Right ventricle myocardium superior (tissue), 1 donor: ENCODE measurements at regions not wholly inside any gene's neighbourhood (a gene's known extent, or its start where the extent isn't known, plus 50 kb on each side); places are given as distances from the start of the nearest gene placed in this dataset.
A peak's percentile ranks its signal among the peaks of the same experiment; 100 is the strongest.

Experiments
- ATAC-seq: fragments of 200-7000 bp; cut with Tn5 transposase; one replicate; pipeline ENCODE4 v1.9.1; 2020; ENCODE audit warnings: mild to moderate bottlenecking; ENCODE audit not compliant: poor library complexity
- DNase-seq: peaks from one replicate; pipeline ENCODE4 v3.0.0-alpha.2; 2020
- intact Hi-C: fragments of 100-400 bp; cut with DNase I; formaldehyde crosslinking; loops from one replicate; pipeline ENCODE4 v1.11.2; 2022
- donor health status: DM: no; HTN: yes; CAD: no; lungs with severe emphysema.

DNA sequence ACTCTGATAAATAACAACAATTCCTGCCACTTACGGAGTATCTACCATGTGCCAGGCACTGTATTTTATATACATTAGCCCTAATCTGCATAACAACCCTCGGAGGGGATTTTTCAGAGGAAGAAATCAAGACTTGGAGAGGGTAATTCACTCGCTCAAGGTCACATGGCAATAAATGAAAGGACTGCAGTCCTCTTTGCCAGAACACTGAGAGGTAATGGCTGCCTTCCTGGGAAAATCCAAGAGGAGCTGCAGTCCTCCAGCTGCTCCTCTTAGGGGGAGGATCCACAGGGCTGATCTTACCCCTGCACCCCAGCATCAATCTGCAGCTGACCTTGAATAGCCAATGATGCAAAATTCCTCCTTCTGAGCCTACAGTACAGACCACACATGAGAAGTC lies 114.1 kb upstream of the RPL38 start:
- DNase-seq (no peak), ATAC-seq (no peak)
- intact Hi-C loops, result no loop called here

DNA sequence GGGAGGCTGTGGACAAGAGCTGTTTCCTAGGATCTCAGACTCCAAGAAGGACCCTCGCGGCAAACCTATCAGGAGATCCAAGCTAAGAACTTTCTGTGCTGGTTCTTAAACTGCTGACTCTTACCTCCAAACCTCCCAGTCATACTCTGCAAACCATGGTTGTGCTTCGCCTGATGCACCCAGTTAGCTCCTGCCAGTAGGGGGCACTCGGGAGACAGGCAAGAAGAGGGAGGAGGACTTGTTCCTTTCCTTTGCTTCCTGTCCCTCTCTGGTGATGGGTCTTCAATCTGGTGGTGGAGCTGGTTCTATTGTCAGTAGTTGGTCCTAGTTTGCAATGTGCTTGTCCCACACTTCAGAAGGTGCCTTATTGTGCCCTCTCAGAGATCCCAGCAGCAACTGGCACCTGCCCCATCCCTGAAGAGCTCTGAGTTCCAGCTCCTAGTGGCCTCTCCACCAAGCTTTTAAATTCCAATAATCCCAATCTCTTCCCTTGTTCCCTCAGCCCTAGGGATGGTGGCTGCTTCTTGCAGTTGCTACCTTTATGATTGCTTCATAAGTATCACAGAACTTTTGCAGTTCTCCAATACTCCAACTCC lies 113.5 kb upstream of the RPL38 start:
- no peak for ATAC-seq
- intact Hi-C loops, result no loop called here
- peak; percentile 46 for DNase-seq

DNA sequence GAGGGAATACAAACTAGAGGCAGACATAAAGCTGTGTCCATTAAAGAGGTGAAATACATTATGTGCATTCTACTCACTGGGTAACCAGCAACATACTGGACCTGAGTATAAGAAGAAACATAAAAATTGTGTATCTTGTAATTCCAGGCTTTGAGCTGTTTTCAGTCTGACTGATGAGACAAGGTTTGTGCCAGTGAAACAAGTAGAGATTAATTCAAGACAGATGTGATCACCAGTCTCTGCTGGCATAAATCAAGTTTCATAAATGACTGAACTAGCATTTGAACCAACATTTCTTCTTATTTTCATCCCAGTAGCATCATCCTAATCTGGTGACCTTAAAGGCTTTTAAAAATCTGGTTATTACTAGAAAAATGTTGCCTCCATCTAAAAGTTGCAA lies 108.8 kb upstream of the RPL38 start:
- intact Hi-C loops, result no loop called here
- ATAC-seq (no peak), DNase-seq (no peak)

DNA sequence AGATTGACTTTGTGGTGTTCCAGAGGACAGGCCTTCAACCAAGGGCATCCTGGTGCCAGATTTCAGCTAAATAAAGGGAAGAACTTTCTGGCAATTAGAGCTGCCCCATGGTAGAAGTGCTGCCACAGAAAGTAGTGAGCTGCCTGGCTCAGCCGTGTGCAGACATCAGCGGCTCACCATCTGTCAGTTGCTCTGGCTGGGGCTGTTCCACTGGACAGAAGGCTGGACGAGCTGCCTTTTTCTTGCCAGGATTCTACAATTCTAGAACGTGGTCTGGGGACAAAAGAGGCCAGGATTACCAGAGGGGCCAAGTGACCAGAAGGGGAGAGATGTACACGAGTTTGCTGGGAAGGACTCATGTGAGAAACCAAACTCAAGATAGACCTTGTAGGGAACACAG lies 107.0 kb upstream of the RPL38 start:
- intact Hi-C loops, result no loop called here
- ATAC-seq, result no peak
- no peak for DNase-seq

DNA sequence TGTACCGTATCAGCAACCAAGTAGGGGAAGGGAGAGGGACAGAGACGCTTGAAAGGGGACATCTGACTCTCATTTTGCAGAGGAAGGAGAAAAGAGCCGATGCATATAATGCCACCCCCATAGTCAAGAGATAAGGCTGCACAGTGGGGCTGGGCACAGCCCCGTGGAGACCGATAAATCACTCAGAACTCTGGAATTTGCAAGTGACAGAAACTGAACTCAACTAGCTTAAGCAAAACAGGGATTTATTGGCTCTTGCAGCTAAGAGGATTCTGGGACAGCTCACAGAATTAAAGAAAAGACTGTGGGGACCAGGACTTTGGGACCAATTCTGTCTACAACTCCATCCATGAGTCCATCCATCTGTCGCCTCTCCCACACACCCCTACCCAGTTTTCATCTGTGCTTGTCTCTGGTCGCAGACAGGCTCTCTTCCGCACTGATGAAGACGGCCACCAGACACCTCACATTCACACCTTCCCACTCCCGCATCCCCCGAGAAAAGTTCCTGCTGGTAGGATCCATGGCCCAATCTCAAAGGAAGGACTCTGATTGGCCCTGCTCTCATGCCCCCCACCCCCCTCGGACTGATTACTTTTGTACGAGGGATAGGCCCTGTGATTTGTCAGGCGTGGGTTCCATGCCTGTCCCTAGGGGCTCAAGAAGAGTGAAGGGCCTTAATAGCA lies 105.9 kb upstream of the RPL38 start:
- DNase-seq (no peak), ATAC-seq (no peak)
- intact Hi-C loops, result no loop called here

DNA sequence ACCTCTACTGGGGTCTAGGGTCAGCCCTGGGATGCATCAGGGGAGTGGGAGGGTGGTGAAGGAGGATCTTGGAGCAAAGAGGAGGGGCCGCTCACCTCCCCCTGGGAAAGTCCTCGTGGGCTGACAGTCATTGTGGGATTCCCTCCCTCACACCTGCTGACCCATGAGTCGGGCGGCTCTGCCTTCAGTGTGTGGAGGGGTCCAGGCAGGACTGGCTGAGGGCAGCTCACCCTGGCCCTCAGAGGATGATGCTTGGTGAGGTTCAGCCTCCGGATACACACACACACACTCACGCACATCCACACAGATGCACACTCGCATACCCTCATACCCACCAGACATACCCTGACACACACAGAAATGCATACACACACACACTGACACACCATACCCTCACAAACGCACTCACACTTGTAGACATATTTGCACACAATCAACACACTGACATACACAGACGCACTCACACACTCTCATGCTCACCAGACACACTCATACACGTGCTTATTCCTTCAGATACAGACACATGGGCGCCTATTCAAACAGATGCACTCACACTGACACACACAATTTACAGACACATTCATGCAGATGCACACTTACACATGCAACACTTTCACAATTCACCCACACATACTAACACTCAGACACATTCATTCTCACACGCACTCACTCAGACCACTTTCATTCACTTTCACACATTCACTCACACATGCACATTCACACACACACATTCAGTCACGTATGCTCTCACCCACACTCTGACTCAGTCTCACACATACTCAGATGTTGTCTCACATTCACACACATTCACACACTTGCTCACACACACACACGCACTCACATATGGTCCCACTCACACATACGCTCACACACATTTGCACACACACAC lies 105.1 kb upstream of the RPL38 start:
- ATAC-seq, result no peak

DNA sequence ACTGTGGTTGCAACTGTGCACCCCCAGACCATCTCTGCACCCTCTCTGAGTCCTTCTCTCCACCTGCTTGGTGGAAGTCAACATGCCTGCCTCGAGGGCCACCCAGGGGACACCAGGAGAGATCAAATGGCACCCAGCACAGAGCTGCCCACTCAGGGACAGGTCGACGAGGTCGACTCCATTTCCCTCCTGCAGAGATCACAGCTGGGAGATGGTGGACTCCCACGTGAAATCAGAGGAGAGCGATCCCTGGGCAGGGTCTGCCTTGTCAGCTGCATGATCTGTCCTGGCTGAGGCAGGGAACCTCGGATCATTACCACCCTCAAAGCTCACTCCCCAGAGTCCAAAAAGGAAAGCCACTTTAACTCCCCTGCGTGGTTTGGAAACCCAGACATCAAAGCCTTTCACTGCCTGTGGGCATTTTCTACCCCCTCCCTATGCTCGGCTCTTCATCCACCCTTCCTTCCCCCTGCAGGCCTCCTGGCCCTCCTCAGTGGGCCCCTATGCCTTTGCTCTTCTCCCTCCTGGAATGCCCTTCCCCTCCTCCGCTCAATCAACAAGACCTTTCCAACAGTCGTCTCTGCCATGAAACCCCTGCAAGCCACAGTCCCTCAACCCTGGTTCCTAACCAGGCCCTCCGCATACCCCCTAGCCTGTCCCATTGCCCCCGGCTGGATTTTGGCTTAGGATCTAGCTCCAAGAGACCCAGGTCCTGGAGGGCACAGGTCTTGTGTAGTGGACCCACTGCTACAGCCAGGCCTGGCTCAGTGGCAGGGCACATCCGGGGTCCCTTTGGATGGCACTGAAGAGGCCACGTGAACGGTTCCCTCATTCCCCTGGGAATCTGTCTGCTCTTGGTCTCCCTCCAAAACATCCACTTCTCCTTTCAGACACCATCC lies 103.8 kb upstream of the RPL38 start:
- DNase-seq, result no peak

More for the DNA sequence above, 105.1 kb upstream of the RPL38 start:
- intact Hi-C loops, result no loop called here
- no peak for DNase-seq

DNA sequence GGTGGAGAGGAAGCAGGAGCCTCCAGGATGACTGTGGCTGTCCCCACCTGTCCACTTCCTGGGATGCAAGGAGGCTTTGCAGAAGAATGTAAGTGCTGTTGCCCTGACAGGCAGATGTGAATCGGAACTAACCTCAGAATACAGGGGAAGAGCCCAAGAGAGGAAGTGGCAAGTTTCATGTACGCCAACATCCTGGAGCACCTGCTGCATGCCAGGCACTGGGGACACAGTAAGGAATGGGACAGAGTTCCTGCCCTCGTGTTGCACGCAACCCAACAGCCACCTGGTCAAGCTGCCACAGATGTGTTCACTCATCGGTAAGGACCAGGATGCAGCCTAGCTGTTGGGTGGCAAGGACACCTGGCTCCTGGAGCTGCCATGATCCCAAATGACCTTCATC lies 98.6 kb upstream of the RPL38 start:
- DNase-seq (no peak), ATAC-seq (no peak)
- intact Hi-C loops, result no loop called here

More for the DNA sequence above, 103.8 kb upstream of the RPL38 start:
- ATAC-seq, result no peak
- intact Hi-C loops, result no loop called here

DNA sequence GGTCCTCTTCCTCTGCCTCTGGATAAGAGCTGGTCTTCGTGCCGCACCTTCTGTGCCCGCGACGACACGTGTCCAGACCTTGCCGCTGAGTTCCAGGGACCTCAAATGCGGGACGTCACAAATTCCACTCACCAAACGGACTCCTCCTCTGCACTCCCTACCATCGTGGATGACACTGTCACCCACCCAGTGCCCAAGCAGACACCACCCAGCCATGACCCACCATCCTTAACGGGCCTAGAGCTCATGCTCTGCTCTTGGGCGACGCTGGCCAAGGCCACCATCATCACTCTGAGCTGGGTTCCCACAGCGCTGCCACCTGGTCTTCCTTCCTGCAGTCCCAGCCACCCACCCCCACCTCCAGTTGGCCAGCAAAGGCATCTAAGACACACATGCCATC lies 96.4 kb upstream of the RPL38 start:
- ATAC-seq (no peak), DNase-seq (no peak)
- intact Hi-C loops, result no loop called here

DNA sequence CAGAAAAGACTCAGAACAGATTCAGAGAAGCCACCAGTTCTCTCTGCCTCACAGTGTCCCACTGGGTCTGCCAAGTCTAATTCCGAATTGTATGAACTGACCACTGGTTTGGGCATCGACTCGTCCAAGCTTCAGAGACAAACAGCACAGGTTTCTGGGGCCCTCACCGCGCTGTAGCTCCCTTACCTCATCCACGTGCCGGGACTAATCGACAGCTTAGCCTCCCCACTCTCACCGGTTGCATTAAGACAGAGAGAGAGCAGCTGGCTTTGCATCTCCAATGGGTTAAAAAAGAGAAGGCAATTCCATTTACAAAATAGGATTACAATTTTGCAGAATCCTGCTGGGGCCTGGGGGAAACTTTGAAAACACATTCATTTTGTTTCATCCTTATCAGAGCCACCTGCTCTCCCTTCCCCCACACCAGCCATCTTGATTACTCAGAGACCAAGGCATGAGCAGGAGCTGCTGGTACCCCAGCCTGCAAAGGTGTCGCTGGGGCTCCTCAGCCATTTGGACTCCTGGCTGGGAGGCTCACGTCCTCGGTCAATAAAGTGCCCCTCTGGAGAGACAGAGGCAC lies 95.3 kb upstream of the RPL38 start:
- intact Hi-C loops, result no loop called here
- DNase-seq (no peak), ATAC-seq (no peak)

DNA sequence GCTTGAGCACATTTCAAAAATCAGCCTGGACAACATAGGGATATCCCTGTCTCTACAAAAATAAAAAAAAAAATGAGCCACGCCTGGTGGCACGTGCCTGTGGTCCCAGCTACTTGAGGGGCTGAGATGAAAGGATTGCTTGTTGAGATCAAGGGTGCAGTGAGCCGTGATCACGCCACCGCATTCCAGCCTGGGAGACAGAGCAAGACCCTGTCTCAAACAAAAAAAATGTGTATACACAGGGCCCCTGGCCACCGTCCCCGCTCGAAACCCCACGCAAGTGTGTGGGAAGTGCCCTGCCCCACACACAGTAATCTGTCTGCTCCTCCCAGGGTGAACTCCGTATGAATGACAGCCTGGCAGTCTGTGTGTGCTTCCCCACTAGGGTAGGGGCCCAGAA lies 93.0 kb upstream of the RPL38 start:
- intact Hi-C loops, result no loop called here
- ATAC-seq, result no peak

DNA sequence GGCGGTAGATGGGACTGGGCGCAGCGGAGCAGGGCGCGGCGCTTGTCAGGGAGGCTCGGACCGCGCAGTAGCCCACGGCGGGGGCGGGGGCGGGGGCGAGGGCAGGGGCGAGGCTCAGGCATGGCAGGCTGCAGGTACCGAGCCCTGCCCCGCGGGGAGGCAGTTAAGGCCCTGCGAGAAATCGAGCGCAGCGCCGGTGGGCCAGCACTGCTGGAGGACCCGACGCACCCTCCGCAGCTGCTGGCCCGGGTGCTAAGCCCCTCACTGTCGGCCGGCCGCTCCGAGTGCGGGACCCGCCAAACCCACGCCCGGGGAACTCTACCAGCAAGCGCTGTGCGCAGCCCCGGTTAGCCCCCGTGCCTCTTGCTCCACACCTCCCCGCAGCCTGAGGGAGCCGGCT lies 90.2 kb upstream of the RPL38 start:
- ATAC-seq, result no peak
- DNase-seq, result no peak
- intact Hi-C loops, result no loop called here

More for the DNA sequence above, 93.0 kb upstream of the RPL38 start:
- DNase-seq, result no peak

DNA sequence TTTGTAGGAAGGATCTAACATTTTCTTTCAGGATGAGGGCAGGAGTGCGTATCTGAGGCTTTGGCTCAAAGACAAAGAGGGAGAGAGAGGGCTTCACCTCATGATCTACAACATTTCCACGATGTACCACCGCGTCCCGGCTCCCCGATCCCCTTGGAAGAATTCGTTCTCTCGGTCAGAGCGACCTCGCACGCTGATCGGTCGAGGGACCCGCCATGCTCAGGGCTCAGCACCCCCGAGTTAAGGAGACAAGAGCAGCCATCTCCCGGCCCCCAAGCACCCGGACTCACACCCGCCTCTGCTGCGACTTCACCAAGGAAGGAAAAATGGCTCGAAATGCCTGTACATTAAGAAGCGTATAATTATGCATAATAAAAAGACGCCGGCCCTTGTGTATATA lies 89.5 kb upstream of the RPL38 start:
- intact Hi-C loops, result no loop called here
- DNase-seq, result no peak
- no peak for ATAC-seq

DNA sequence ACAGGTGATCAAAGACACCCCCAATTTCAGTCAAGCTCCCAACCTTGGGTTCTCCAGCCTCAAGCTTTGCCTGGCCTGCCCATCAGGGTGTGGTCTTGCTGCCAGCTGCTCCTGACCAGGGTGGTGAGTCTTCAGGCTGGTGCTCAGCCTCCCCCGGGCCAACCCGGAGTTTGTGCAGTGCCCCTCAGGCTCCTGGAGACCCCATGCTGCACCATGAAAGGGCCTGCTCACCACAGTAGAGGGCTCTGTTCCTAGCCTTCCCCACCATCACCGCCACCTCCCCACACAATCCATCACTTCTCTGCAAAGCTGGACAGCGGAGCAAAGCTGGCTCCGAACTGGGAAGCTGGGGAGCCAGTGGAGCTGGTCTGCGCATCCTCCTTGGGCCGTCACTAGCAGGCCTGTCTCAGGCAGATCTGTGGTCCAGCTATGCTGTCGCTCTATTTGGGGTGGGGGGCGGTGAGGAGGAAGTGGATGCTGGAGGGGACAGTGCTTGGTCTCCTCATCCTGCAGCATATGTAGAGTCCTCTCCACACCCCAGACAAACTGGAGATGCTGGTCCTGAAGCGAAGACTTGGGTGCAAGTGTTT lies 88.5 kb upstream of the RPL38 start:
- intact Hi-C loops, result no loop called here
- DNase-seq (no peak), ATAC-seq (no peak)

DNA sequence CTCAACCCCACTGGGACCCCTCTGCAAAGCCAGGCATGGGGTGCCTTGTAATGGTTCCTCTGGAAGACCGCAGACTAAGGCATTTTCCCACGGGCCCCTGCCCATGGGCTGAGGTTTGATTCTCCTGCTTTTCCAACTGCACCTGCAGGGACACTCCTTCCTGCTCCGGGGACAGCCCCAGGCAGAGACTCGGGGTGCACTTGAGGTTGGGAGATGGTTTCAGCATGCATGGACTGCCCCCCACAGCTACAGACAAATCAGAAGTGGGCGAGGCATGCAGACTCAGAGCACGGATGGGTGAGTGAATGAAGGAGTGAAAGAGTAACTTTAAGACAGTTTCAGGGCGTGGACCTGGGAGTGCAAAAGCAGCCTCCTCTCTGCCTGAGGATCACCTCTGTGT lies 87.9 kb upstream of the RPL38 start:
- intact Hi-C loops, result no loop called here
- ATAC-seq, result no peak
- no peak for DNase-seq

DNA sequence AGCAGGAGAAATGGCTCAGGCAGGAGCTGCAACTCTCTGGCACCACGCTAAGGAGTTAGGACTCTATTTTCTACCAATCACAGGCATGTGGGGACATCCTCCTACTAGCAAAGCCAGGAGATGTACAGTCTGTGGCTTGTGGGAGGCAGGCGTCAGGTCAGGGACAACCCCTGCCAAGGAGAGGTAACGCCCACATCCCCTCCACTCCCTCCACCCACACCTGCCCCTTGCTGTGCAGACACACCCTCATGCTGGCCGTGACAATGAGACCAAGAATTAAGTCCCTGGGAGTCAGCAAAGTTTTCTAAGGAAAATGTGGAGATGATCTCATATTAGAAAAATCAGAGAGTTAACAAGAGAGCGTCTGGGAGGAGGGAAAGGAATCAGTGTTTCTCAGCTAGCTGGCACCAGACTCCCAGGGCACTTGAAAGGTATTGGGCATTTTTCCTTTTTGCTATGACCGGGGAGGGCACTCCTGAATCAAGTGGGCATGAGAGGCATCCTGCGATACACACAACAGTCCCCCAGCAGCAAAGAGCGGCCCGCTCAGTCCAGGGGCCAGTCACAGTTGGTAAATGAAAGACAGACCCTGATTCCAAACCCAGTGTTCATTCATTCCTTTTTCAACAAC lies 87.3 kb upstream of the RPL38 start:
- ATAC-seq (no peak), DNase-seq (no peak)
- intact Hi-C loops, result no loop called here

DNA sequence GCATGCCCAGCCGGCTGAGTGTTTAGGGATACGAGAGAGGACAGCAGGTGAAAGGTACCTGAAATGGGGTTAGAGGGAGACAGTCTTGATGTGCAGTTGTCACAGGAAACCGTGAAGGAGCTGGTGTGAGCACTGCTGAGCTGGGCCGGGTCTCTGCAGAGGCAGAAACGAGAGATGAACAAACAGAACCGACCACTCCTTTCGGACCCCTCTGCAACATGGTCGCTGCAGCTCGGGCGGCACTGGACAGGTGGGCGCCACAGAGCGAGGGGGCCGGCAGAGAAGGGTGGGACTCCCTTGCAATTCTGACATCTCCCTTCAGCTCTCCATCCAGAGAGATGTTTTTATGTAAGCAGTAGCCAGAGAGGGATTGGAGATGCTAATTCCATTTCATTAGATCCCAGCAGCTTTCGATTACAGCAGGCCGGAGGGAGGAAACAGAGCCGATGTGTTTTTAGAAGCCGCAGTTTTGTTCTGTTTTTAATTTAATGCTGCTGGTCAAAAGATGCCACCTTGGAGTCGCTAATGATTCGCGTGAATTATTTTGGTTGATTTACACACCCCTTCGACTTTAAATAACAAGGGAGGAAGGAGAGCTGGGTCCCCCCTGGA lies 86.3 kb upstream of the RPL38 start:
- DNase-seq (no peak), ATAC-seq (no peak)
- intact Hi-C loops, result no loop called here
